ENCODE measurements at regions not wholly inside any gene's neighbourhood (a gene's known extent, or its start where the extent isn't known, plus 50 kb on each side); places are given as distances from the start of the nearest gene placed in this dataset.
A peak's percentile ranks its signal among the peaks of the same experiment; 100 is the strongest.
"Not testable (repeated sequence)": the region's sequence is repeated elsewhere in the genome, so short reads cannot be mapped to it uniquely, and the experiment has no call there.

DNA sequence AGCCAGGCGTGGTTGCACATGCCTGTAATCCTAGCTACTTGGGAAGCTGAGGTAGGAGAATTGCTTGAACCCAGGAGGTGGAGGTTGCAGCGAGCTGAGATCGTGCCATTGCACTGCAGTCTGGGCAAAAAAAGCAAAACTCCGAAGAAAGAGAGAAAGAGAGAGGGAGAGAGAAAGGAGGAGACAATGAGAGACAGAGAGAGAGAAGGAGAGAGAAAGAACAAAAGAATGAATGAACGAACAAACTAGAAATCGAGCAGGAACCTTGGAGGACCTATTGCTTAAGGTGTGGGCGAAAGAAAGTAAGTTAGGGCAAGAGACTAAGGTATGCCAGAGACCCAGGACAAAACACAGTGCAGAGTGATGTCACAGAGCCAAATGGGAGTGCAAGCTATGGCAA lies 102.8 kb upstream of the FBXO28 start:
- intact Hi-C loops (cut with DNase I; ENCODE audit: low total_unique reads); H3K9me3 ChIP-seq; H3K27ac ChIP-seq; DNase-seq; H3K4me3 ChIP-seq; H3K4me1 ChIP-seq; H3K27me3 ChIP-seq: not testable (repeated sequence)
- peaks cover 3 to 12% (median 4%) of the 10 kb centered on the region in 3 donors for H3K36me3 ChIP-seq

DNA sequence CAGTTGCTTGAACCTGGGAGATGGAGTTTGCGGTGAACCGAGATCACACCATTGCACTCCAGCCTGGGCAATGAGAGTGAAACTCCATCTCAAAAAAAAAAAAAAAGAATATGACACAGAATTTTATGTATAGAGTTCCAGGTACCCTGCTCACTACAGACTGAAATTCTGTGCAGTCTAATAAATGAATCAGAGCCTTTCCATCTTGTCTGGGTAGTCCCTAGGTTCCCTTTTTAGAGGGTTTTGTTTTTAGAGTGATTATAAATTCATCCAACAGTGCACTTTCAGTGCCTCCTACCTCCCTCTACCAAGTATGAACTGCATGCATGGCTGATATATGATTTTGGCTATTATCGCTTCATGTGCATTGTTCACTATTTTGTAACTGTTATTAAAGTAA lies 107.9 kb upstream of the FBXO28 start:
- DNase-seq; H3K27ac ChIP-seq; intact Hi-C loops (cut with DNase I; ENCODE audit: low total_unique reads); H3K9me3 ChIP-seq; H3K4me1 ChIP-seq; H3K27me3 ChIP-seq; H3K4me3 ChIP-seq: not testable (repeated sequence)
- peaks cover 4 to 25% (median 8%) of the 10 kb centered on the region in 3 donors for H3K36me3 ChIP-seq

DNA sequence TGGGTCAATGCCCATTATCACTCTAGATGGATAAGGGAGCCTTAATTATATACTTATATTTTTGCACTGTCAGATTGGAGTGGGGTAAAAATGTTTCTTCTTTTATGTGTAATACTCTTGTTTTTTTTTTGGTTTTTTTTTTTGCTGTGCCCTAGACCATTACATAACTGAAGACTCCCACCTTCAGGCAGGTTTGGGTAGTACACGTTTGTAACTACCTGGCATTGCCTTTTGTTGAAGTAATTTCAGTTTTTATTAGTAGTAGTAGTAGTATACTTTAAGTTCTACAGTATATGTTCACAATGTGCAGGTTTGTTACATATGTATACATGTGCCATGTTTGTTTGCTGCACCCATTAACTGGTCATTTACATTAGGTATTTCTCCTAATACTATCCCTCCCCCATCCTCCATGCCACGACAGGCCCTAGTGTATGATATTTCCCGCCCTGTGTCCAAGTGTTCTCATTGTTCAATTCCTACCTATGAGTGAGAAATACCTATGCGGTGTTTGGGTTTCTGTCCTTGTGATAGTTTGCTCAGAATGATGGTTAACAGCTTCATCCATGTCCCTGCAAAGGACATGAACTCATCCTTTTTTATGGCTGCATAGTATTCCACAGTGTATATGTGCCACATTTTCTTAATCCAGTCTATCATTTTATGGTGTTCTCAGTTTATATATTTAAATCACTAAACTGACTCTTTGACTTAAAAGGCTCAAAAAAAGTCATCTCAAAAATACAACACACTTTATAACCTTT lies 109.2 kb upstream of the FBXO28 start:
- DNase-seq; intact Hi-C loops (cut with DNase I; ENCODE audit: low total_unique reads): not testable (repeated sequence)

DNA sequence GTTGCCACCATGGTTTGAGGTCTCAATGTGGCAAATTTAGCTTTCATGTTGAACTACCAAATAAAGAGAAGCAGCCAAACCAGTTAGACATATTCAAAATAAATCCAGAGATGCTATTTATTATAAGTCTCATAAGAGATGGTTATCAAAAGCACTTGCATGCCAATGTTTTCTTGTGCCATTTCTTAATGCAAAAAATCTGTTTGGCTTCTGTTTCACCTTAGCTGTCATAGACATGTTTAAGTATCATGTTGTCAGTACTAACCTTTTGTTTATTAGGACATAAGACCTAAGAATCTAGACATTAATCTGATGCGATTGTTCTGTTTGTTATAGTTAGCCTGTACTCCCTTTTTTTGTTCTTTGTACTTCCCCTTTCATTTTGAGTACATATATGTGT lies 110.0 kb upstream of the FBXO28 start:
- not testable (repeated sequence) for H3K27me3 ChIP-seq

More for the DNA sequence above, 109.2 kb upstream of the FBXO28 start:
- not testable (repeated sequence) for H3K9me3 ChIP-seq, H3K27me3 ChIP-seq, H3K4me3 ChIP-seq, H3K27ac ChIP-seq
- Histone ChIP-seq H3K4me1 (peaks cover 0 to 15% (median under 1%) of the 10 kb centered on the region in 4 donors), H3K36me3 (peaks cover 4 to 25% (median 8%) of the 10 kb centered on the region in 3 donors)
- TF ChIP-seq, protein P1, sequence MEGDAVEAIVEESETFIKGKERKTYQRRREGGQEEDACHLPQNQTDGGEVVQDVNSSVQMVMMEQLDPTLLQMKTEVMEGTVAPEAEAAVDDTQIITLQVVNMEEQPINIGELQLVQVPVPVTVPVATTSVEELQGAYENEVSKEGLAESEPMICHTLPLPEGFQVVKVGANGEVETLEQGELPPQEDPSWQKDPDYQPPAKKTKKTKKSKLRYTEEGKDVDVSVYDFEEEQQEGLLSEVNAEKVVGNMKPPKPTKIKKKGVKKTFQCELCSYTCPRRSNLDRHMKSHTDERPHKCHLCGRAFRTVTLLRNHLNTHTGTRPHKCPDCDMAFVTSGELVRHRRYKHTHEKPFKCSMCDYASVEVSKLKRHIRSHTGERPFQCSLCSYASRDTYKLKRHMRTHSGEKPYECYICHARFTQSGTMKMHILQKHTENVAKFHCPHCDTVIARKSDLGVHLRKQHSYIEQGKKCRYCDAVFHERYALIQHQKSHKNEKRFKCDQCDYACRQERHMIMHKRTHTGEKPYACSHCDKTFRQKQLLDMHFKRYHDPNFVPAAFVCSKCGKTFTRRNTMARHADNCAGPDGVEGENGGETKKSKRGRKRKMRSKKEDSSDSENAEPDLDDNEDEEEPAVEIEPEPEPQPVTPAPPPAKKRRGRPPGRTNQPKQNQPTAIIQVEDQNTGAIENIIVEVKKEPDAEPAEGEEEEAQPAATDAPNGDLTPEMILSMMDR (IDR thresholded peaks at IDR 0.05) = peak in 1 of 2 experiments; percentile 22

DNA sequence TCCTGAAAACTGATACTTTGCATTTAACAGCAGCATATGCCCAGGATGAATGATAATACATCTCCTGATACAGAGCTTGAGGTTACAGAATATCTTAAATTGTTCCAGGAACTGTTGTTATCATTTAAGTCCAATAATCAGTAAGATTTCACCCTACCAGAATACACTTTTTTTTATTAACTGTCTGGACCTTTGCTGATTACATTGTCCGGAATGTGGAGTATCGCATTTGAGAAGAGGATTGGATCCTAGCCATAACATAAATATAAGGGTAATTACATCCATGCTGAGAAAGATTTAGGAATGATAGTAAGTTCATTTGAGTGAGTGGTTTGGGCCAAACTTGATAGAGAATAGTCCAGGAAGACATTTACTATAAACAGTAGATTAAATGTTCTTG lies 112.2 kb upstream of the FBXO28 start:
- H3K9me3 ChIP-seq; intact Hi-C loops (cut with DNase I; ENCODE audit: low total_unique reads); DNase-seq; H3K27me3 ChIP-seq; H3K4me3 ChIP-seq; H3K27ac ChIP-seq: not testable (repeated sequence)
- H3K36me3 ChIP-seq = peaks cover 0 to 14% (median 5%) of the 10 kb centered on the region in 3 donors
- H3K4me1 ChIP-seq = peaks cover 0 to 32% (median 6%) of the 10 kb centered on the region in 4 donors

More for the DNA sequence above, 110.0 kb upstream of the FBXO28 start:
- DNase-seq; H3K4me3 ChIP-seq; H3K9me3 ChIP-seq; intact Hi-C loops (cut with DNase I; ENCODE audit: low total_unique reads); H3K27ac ChIP-seq: not testable (repeated sequence)
- Histone ChIP-seq H3K4me1 (peaks cover 0 to 23% (median 5%) of the 10 kb centered on the region in 4 donors), H3K36me3 (peaks cover 4 to 22% (median 8%) of the 10 kb centered on the region in 3 donors)

DNA sequence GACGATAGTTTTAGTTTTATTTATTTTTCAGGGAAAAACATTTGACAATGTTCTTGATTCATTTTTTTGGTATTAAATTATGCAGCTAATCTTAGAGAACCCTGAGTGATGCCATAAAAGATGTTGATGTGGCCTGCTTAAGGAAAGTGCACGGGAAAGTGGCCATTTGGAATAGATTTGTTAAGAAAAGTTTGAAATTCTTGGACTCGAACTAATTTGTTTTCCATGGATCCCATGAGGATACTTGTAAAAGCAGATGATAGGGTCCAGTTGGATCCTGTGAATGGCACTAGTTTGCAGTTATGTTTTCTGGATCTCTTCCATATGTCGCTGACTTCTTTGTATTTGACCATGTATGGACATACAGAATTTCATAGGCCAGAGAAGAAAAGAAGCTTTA lies 114.2 kb upstream of the FBXO28 start:
- H3K27ac ChIP-seq = peak overlapping the region; percentile 77 to 82
- DNase-seq; H3K36me3 ChIP-seq; H3K27me3 ChIP-seq; H3K4me3 ChIP-seq; H3K9me3 ChIP-seq; intact Hi-C loops (cut with DNase I; ENCODE audit: low total_unique reads): not testable (repeated sequence)
- H3K4me1 ChIP-seq = peaks cover 0 to 40% (median 6%) of the 10 kb centered on the region in 4 donors

DNA sequence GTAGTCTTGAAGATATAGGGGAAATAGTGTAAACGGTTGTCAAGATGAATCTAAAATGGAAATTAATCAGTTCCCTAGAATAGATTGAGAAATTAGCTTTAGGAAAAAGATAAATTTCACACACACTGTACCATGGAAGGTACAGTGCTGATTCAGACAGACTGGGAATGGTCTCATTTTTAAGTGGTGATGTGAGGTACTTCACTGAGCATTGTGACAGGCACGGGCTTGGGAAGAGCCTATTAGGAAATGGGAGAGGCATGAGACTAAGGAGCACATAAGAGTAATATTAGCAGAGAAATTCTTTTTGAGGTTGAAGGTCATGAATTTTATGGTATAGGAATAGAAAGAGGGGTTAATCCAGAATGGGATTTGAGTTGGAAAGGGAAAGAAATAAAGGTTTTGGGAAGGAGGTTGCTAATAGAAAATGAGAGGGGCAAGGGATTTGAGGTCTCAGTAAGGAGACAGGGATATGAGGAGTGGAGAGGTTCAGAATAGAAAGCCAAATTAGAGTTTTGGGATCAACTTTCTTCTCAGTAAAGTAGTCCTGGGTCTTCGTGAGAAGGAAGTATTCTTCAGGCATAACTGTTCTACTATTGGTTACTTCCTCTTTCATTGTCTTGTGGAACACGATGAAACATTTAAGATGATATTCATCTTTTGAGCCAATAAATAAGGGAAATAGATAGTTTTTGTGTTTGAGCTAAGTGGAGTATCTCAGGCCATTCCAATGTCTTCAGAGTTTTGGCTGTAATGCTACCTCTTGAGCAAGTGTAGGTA lies 115.0 kb upstream of the FBXO28 start:
- H3K27me3 ChIP-seq; H3K9me3 ChIP-seq; H3K4me3 ChIP-seq; DNase-seq; intact Hi-C loops (cut with DNase I; ENCODE audit: low total_unique reads); H3K36me3 ChIP-seq: not testable (repeated sequence)
- peak overlapping the region; percentile 77 to 82 for H3K27ac ChIP-seq
- peaks cover 0 to 41% (median 6%) of the 10 kb centered on the region in 4 donors for H3K4me1 ChIP-seq

DNA sequence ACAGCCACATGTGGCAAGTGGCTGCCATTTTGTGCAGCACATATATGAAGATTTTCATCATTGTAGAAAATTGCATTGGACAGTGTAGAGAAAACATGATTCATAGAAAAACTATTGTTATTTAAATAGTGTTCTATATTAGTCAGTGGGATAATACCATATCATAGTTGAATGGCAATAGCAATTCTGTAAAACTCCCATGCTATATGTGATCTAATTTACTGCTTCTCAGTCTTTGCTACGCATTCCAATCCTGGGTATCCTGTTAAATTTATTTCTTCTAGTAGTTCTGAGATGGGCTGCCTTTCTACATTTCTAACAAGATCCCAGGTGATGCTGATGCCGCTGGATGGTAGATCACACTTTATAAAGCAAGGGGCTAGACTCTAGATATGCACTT lies 117.5 kb upstream of the FBXO28 start:
- peaks cover 0 to 40% (median 6%) of the 10 kb centered on the region in 4 donors for H3K4me1 ChIP-seq
- H3K27ac ChIP-seq; H3K27me3 ChIP-seq; intact Hi-C loops (cut with DNase I; ENCODE audit: low total_unique reads); H3K4me3 ChIP-seq; H3K9me3 ChIP-seq; DNase-seq; H3K36me3 ChIP-seq: not testable (repeated sequence)
